HG03196 (cell line): ENCODE measurements at regions not wholly inside any gene's neighbourhood (a gene's known extent, or its start where the extent isn't known, plus 50 kb on each side); places are given as distances from the start of the nearest gene placed in this dataset.

Source experiments
- ATAC-seq: cut with Tn5 transposase; IDR thresholded peaks from one replicate; pipeline ENCODE4 v1.9.1; 2021; ENCODE audit not compliant: unreplicated experiment

GRCh38 chr14:101189266-101189665 is 285.7 kb upstream of the RTL1 start:
- ATAC-seq, result no peak

DNA sequence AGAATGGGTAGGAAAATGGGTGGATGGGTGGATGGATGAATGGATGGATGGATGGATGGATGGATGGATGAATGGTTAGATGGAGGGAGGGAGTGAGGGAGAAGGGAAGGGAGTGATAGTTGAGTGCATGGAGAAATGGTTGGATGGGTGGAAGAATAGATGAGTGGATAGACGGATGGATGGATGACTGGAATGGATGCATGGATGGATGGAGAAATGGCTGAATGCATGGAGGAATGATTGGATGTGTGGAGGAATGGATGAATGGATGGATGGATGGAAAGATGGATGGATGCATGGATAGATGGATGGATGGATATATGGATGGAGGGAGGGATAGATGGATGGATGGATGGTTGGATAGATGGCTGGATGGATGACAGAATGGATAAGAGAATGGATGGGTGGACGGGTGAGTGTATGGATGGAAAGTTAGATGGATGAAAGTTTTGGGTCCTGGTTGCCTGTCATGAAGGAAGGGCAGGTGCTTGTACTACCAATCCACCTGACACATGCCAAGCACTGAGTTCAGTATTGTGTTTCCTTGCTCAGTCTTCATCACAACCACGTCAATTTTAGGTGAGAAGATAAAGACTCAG is 286.5 kb upstream of the RTL1 start:
- no peak for ATAC-seq

- no peak for ATAC-seq
Measured at GRCh38 chr14:101191101-101191720, 287.7 kb upstream of the RTL1 start.

DNA sequence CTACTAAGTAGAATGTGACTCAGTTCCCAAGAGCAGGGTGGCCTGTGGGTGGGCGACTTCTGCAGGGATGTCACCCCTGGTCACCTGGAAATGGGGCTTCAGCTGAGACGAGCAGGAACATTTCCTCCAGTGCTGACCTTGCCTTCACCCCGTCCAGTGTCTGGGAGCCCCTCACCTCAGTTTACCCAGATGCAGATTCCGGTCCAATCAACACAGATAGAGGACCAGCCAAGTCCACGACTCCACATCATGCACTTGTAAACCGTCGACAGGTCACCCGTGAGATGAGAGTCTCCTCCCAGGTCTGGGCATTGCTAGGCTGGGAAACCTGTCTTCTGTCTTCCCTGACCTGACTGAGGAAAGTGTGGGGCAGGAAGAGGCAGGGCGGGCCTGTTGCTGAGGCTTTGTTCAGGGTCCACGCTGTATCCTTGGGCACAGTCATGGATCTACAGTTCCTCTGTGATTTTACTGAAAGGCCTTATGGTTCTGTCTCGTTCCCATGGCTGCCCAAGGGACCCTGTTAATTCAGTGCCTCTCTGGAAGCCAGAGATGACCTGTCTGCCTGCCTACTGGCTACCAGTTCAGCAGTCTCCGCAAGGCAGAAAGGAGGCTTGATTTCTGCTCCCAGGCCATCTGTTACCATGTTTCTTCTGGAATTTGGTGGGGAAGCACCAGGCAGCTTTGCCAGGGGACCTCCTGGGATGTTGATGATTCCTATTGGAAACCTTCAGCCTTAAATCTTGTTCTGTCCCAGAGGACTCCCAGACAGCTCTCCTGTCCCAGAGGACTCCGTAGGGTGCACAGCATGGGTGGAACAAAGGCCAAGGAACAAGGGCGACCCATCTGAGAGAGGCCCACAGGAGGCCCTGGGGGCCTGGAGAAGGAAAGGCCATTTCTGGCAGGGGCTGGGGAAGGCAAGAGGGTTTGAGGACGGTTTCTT is 288.5 kb upstream of the RTL1 start:
- ATAC-seq, result no peak

DNA sequence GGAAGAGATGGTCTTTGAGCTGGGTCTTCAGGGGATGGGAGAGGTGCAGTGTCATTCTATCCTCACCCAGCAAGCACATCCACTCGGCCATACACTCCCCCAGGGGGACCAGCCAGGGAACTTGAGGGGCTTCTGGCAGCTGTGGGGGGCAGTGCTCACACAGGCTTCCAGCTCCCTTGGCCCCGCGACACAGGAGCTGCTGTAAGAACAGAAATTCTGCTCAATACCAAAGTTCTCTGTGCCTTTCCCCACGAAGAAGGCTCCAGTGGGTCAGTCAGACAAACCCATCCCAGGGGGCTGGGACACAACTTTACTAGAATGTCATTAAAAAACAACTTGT is 289.1 kb upstream of the RTL1 start:
- ATAC-seq, result no peak

DNA sequence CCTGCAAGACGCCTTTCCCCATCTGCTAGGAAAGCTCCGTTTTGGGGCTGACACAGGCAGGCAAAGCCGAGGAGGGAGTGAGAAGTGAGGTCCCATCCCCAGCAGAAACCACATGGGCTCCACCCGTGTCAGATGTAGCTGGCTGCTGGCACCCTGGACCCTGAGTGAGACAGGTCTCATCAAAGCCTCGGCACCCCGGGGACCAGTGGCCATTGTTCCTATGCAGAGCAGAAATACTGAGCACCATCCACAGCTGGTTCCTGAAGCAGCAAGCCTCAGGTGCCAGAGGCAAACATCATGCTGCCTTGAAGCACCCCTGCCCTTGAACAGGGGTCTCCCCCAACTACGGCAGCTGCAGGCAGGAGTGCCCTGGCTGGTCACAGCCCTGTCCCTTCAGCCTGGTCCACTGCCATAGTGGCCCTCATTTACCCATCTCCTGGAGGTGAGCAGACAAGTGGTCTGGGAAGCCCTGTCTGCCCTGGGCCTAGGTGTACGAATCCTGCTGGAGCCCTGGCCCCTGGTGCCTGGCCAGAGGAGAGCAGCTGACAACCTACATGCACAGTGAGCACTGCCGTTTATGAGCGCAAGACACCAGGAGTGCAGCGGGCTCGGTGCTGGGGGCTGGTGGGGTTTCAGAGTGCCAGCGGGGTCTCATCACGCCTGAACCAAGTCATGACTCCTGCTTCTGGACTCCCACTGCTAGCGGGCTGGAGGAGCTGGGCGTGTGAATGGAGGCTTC is 289.8 kb upstream of the RTL1 start:
- no peak for ATAC-seq

DNA sequence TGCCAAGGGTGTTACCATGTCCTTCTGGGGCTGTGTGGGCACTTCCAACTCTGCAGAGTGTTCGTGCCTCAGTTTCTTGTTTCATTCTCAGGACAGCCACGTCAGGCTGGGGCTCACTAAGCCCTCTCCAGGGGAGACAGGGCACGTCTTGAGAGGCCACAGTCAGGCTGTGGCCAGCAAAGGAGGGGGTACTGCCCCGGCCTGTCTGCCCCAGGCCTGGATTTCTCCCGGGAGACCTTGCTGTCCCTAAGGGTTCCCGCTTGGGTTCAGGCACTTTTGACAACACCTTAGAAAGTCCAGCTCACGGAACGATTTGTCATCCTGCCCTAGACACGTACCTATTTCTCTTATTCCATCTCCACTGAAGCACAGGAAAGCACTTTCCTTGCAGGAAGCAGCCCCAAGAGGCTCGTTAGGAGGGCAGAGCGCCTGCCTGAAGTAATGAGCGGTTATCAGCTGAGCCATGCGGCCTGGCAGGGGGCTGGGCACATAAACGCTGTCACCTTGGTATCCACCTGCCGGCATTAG is 290.4 kb upstream of the RTL1 start:
- ATAC-seq, result no peak

GRCh38 chr14:101194373-101195308 is 291.1 kb upstream of the RTL1 start:
- no peak for ATAC-seq

DNA sequence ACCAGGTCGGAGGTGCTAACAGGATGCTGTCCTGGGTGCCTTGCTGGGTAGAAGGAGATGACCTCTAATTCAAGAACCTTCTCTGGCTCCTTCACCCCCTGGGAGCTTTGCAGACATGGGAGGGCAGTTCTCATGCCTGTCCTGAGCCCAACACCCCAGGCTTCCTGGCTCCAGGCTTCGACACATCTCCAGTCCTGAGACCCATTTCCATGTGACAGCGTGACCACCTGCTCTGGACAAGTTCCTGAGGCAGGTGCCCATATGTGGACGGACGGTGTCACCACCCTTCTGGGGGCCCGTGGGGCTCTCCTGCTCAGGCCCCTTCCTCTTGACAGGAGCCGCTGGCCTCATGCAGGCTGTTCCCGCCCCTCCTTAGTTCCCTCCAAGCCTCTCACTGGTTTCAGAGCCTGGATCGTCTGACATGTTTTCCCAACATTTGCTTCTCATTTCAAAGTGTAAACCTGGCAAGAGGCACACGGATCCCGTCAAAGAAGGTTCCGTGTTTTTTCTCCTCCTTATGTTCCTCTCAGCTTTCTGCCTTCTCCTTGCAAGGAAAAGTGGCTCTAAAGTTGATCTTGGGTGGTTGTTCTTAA is 291.9 kb upstream of the RTL1 start:
- no peak for ATAC-seq

- ATAC-seq, result no peak
Measured at GRCh38 chr14:101196051-101196712, 292.7 kb upstream of the RTL1 start.

- no peak for ATAC-seq
Measured at GRCh38 chr14:101196795-101197590, 293.5 kb upstream of the RTL1 start.

DNA sequence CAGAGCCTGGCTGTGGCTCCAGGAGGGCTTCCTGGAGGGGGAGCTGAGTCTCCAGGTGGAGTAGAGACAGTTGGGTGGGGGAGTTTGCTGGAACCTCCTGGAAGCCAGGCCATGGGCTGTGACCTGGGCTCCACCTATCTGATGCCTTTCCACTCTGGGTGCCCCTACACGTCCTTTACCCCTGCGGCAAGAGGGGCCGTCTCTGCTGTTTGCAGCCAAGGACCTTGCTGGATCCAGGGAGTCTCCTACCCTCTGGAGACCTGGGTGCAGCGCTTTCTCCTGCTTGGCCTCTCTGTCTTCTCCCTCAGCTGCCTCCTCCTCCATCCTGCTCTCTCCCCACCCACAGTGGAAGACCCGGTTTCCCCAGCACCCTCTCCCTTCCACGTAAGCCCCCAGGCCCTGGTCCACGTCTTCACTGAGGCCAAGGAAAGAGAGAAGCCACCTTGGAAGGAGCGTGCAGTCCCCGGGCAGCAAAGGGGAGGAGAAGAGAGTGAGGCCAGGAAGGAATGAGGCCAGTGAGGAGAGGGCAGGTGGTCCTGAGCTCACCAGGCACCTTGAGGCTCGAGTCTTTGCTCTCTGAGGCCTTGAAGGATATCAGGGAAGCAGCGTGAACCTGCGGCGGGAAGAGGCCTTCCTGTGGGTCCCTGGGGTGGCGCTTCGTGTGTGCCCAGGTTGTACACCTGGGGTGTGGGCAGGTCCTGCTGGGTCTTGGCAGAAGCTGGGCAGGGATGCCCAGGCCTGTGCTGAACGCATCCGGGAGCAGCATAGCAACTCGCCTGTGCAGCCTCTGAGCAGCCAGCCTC is 294.3 kb upstream of the RTL1 start:
- ATAC-seq, result no peak

- no peak for ATAC-seq
Measured at GRCh38 chr14:101198398-101199027, 295.0 kb upstream of the RTL1 start.

DNA sequence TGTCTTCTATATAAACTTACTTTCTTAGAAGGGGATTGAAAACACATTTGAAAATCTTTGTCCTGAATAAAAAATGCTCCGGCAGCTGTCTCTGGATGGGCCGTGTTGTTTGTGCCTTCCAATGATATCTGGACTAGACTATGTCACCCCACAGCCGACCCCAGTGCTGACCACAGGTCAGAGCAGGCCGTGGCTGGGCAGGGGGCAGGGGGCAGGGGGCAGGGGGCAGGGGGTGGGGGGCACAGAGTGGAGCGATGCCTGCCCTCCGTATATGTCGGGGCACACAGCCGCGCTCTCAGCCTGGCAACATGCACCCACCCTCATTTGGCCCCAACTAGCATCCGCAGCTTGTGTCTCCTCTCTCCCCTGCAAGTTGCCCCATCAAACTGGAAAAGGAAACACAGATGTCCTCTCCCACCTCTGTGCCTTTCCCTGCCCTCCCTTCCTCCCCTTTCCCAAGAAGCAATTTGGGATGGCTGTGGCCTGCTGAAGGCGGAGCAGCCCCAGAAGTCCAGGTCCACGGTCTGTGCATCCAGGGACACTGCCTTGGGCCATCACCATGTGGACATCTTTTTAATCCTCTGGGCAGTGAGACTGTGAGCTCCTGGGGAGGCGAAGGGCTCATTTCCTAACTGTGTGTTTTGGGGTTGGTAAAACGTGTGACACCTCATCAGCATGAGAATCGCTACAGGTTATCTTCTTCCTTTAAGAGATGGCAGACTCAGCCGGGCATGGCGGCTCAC is 295.7 kb upstream of the RTL1 start:
- no peak for ATAC-seq

- no peak for ATAC-seq
Measured at GRCh38 chr14:101200008-101200649, 296.6 kb upstream of the RTL1 start.
